ENCODE measurements at regions not wholly inside any gene's neighbourhood (a gene's known extent, or its start where the extent isn't known, plus 50 kb on each side); places are given as distances from the start of the nearest gene placed in this dataset.

- no peak overlapping the region for H3K4me3 ChIP-seq (ENCODE audit: low read depth in 1 of 2, low read length in 2 of 2)
- no peaks in the 10 kb centered on the region for H3K36me3 ChIP-seq (ENCODE audit: control insufficient read depth in 2 of 2, insufficient read depth in 2 of 2, low read length in 1 of 2)
- 66 to 76% methylated on average over 2 of the region's 2 CpGs for WGBS, 2 donors
- H3K27ac ChIP-seq (ENCODE audit: low read depth in 2 of 2, low read length in 1 of 2), result no peak overlapping the region
- no peaks in the 10 kb centered on the region for H3K27me3 ChIP-seq (ENCODE audit: control insufficient read depth in 1 of 2, insufficient read depth in 2 of 2, low read length in 2 of 2)
- H3K9me3 ChIP-seq (ENCODE audit: control insufficient read depth in 2 of 2, insufficient read depth in 1 of 2, low read depth in 1 of 2, low read length in 1 of 2), result no peaks in the 10 kb centered on the region
- H3K4me1 ChIP-seq (ENCODE audit: control insufficient read depth in 2 of 2, insufficient read depth in 2 of 2, low read length in 1 of 2), result no peaks in the 10 kb centered on the region
Observed at GRCh38 chr11:112509300-112509699, 248.6 kb upstream of the PLET1 start.

GRCh38 chr11:112511271-112511670, 250.6 kb upstream of the PLET1 start:
- no peak overlapping the region for H3K4me3 ChIP-seq (ENCODE audit: low read depth in 1 of 2, low read length in 2 of 2)
- H3K9me3 ChIP-seq (ENCODE audit: control insufficient read depth in 2 of 2, insufficient read depth in 1 of 2, low read depth in 1 of 2, low read length in 1 of 2), result no peaks in the 10 kb centered on the region
- no peaks in the 10 kb centered on the region for H3K36me3 ChIP-seq (ENCODE audit: control insufficient read depth in 2 of 2, insufficient read depth in 2 of 2, low read length in 1 of 2)
- H3K27me3 ChIP-seq (ENCODE audit: control insufficient read depth in 1 of 2, insufficient read depth in 2 of 2, low read length in 2 of 2), result no peaks in the 10 kb centered on the region
- no peak overlapping the region for H3K27ac ChIP-seq (ENCODE audit: low read depth in 2 of 2, low read length in 1 of 2)
- no peaks in the 10 kb centered on the region for H3K4me1 ChIP-seq (ENCODE audit: control insufficient read depth in 2 of 2, insufficient read depth in 2 of 2, low read length in 1 of 2)
- 67 to 68% methylated on average over 1 of the region's 1 CpG for WGBS, 2 donors

- Histone ChIP-seq H3K4me1 (ENCODE audit: control insufficient read depth in 2 of 2, insufficient read depth in 2 of 2, low read length in 1 of 2) (no peaks in the 10 kb centered on the region), H3K27ac (ENCODE audit: low read depth in 2 of 2, low read length in 1 of 2) (no peak overlapping the region), H3K4me3 (ENCODE audit: low read depth in 1 of 2, low read length in 2 of 2) (no peak overlapping the region), H3K36me3 (ENCODE audit: control insufficient read depth in 2 of 2, insufficient read depth in 2 of 2, low read length in 1 of 2) (no peaks in the 10 kb centered on the region), H3K9me3 (ENCODE audit: control insufficient read depth in 2 of 2, insufficient read depth in 1 of 2, low read depth in 1 of 2, low read length in 1 of 2) (no peaks in the 10 kb centered on the region), H3K27me3 (ENCODE audit: control insufficient read depth in 1 of 2, insufficient read depth in 2 of 2, low read length in 2 of 2) (no peaks in the 10 kb centered on the region)
- WGBS, 2 donors, result 55 to 59% methylated on average over 1 of the region's 1 CpG
Observed at GRCh38 chr11:112511911-112512310, 251.3 kb upstream of the PLET1 start.

DNA sequence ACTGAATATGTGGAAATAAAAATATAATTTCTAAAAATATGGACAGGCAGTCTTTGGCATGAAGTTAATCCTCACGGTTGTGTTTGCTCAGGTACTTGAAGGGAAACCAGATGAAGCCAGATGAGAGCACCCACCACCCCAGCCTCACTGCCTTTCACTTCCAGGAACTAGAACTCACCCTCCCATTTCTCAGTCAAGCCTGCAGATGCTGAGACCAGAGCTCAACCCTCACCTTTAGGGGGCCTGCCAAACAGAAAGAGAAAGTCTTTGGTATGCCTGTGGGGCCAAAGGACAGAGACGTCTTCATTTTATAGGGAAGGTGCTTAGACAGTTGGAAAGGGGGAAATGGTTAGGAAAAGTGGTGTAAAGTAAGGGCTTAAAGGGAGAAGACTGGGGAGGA, 252.8 kb upstream of the PLET1 start:
- no peak overlapping the region for H3K27ac ChIP-seq (ENCODE audit: low read depth in 2 of 2, low read length in 1 of 2)
- H3K9me3 ChIP-seq (ENCODE audit: control insufficient read depth in 2 of 2, insufficient read depth in 1 of 2, low read depth in 1 of 2, low read length in 1 of 2), result no peaks in the 10 kb centered on the region
- H3K36me3 ChIP-seq (ENCODE audit: control insufficient read depth in 2 of 2, insufficient read depth in 2 of 2, low read length in 1 of 2), result no peaks in the 10 kb centered on the region
- H3K4me1 ChIP-seq (ENCODE audit: control insufficient read depth in 2 of 2, insufficient read depth in 2 of 2, low read length in 1 of 2), result no peaks in the 10 kb centered on the region
- H3K4me3 ChIP-seq (ENCODE audit: low read depth in 1 of 2, low read length in 2 of 2), result no peak overlapping the region
- H3K27me3 ChIP-seq (ENCODE audit: control insufficient read depth in 1 of 2, insufficient read depth in 2 of 2, low read length in 2 of 2), result no peaks in the 10 kb centered on the region
- 77 to 81% methylated on average over 2 of the region's 2 CpGs for WGBS, 2 donors

- no peaks in the 10 kb centered on the region for H3K36me3 ChIP-seq (ENCODE audit: control insufficient read depth in 2 of 2, insufficient read depth in 2 of 2, low read length in 1 of 2)
- no peak overlapping the region for H3K4me3 ChIP-seq (ENCODE audit: low read depth in 1 of 2, low read length in 2 of 2)
- no peaks in the 10 kb centered on the region for H3K4me1 ChIP-seq (ENCODE audit: control insufficient read depth in 2 of 2, insufficient read depth in 2 of 2, low read length in 1 of 2)
- H3K27ac ChIP-seq (ENCODE audit: low read depth in 2 of 2, low read length in 1 of 2), result no peak overlapping the region
- WGBS, 2 donors, result 69 to 71% methylated on average over 5 of the region's 5 CpGs
- no peaks in the 10 kb centered on the region for H3K27me3 ChIP-seq (ENCODE audit: control insufficient read depth in 1 of 2, insufficient read depth in 2 of 2, low read length in 2 of 2)
- no peaks in the 10 kb centered on the region for H3K9me3 ChIP-seq (ENCODE audit: control insufficient read depth in 2 of 2, insufficient read depth in 1 of 2, low read depth in 1 of 2, low read length in 1 of 2)
Observed at GRCh38 chr11:112514011-112514740, 253.5 kb upstream of the PLET1 start.

- WGBS, 2 donors, result 75 to 84% methylated on average over 2 of the region's 2 CpGs
- Histone ChIP-seq H3K36me3 (ENCODE audit: control insufficient read depth in 2 of 2, insufficient read depth in 2 of 2, low read length in 1 of 2) (no peaks in the 10 kb centered on the region), H3K4me1 (ENCODE audit: control insufficient read depth in 2 of 2, insufficient read depth in 2 of 2, low read length in 1 of 2) (no peaks in the 10 kb centered on the region), H3K27ac (ENCODE audit: low read depth in 2 of 2, low read length in 1 of 2) (no peak overlapping the region), H3K9me3 (ENCODE audit: control insufficient read depth in 2 of 2, insufficient read depth in 1 of 2, low read depth in 1 of 2, low read length in 1 of 2) (no peaks in the 10 kb centered on the region), H3K4me3 (ENCODE audit: low read depth in 1 of 2, low read length in 2 of 2) (no peak overlapping the region), H3K27me3 (ENCODE audit: control insufficient read depth in 1 of 2, insufficient read depth in 2 of 2, low read length in 2 of 2) (no peaks in the 10 kb centered on the region)
Observed at GRCh38 chr11:112516261-112516660, 255.6 kb upstream of the PLET1 start.

- no peaks in the 10 kb centered on the region for H3K27me3 ChIP-seq (ENCODE audit: control insufficient read depth in 1 of 2, insufficient read depth in 2 of 2, low read length in 2 of 2)
- no peaks in the 10 kb centered on the region for H3K9me3 ChIP-seq (ENCODE audit: control insufficient read depth in 2 of 2, insufficient read depth in 1 of 2, low read depth in 1 of 2, low read length in 1 of 2)
- 86 to 88% methylated on average over 2 of the region's 2 CpGs for WGBS, 2 donors
- H3K4me3 ChIP-seq (ENCODE audit: low read depth in 1 of 2, low read length in 2 of 2), result no peak overlapping the region
- no peak overlapping the region for H3K27ac ChIP-seq (ENCODE audit: low read depth in 2 of 2, low read length in 1 of 2)
- H3K4me1 ChIP-seq (ENCODE audit: control insufficient read depth in 2 of 2, insufficient read depth in 2 of 2, low read length in 1 of 2), result no peaks in the 10 kb centered on the region
- no peaks in the 10 kb centered on the region for H3K36me3 ChIP-seq (ENCODE audit: control insufficient read depth in 2 of 2, insufficient read depth in 2 of 2, low read length in 1 of 2)
Observed at GRCh38 chr11:112516755-112517154, 256.1 kb upstream of the PLET1 start.

DNA sequence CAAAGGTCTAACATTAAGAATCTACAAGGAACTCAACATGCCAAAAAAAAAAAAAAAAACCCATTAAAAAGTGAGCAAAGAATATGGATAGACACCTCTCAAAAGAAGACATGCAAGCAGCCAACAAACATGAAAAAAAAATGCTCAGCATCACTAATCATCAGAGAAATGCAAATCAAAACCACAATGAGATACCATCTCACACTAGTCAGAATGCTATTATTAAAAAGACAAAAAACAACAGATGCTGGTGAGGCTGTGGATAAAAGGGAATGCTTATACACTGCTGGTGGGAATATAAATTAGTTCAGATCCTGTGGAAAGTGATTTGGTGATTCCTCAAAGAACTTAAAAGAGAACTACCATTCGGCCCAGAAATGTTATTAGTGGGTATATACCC, 257.7 kb upstream of the PLET1 start:
- H3K36me3 ChIP-seq (ENCODE audit: control insufficient read depth in 2 of 2, insufficient read depth in 2 of 2, low read length in 1 of 2), result no peaks in the 10 kb centered on the region
- no peaks in the 10 kb centered on the region for H3K9me3 ChIP-seq (ENCODE audit: control insufficient read depth in 2 of 2, insufficient read depth in 1 of 2, low read depth in 1 of 2, low read length in 1 of 2)
- H3K4me3 ChIP-seq (ENCODE audit: low read depth in 1 of 2, low read length in 2 of 2), result no peak overlapping the region
- no peaks in the 10 kb centered on the region for H3K27me3 ChIP-seq (ENCODE audit: control insufficient read depth in 1 of 2, insufficient read depth in 2 of 2, low read length in 2 of 2)
- H3K27ac ChIP-seq (ENCODE audit: low read depth in 2 of 2, low read length in 1 of 2), result no peak overlapping the region
- WGBS, 2 donors, result 92 to 96% methylated on average over 1 of the region's 1 CpG
- no peaks in the 10 kb centered on the region for H3K4me1 ChIP-seq (ENCODE audit: control insufficient read depth in 2 of 2, insufficient read depth in 2 of 2, low read length in 1 of 2)

DNA sequence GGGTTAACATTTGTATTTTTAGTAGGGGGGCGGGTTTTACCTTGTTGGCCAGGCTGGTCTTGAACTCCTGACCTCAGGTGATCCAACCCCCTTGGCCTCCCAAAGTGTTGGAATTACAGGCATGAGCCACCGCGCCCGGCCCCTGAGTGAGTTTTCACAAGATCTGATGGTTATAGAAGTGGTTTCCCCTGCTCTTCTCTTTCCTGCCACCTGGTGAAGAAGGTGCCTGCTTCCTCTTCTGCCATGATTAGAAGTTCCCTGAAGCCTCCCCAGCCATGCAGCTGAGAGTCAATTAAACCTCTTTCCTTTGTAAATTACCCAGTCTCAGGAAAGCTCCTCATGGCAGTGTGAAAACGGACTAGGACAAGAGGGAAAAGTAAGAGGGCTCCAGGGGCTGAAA, 259.1 kb upstream of the PLET1 start:
- Histone ChIP-seq H3K36me3 (ENCODE audit: control insufficient read depth in 2 of 2, insufficient read depth in 2 of 2, low read length in 1 of 2) (no peaks in the 10 kb centered on the region), H3K4me1 (ENCODE audit: control insufficient read depth in 2 of 2, insufficient read depth in 2 of 2, low read length in 1 of 2) (peaks cover 2 to 3% of the 10 kb centered on the region in 2 donors), H3K27ac (ENCODE audit: low read depth in 2 of 2, low read length in 1 of 2) (no peak overlapping the region), H3K4me3 (ENCODE audit: low read depth in 1 of 2, low read length in 2 of 2) (no peak overlapping the region), H3K27me3 (ENCODE audit: control insufficient read depth in 1 of 2, insufficient read depth in 2 of 2, low read length in 2 of 2) (no peaks in the 10 kb centered on the region), H3K9me3 (ENCODE audit: control insufficient read depth in 2 of 2, insufficient read depth in 1 of 2, low read depth in 1 of 2, low read length in 1 of 2) (no peaks in the 10 kb centered on the region)
- WGBS, 2 donors, result 76 to 90% methylated on average over 5 of the region's 5 CpGs

- WGBS, 2 donors, result 70 to 77% methylated on average over 2 of the region's 2 CpGs
Observed at GRCh38 chr11:112520354-112520753, 259.7 kb upstream of the PLET1 start.

More at GRCh38 chr11:112520354-112520753, 259.7 kb upstream of the PLET1 start:
- Histone ChIP-seq H3K4me1 (ENCODE audit: control insufficient read depth in 2 of 2, insufficient read depth in 2 of 2, low read length in 1 of 2) (peaks cover 2 to 7% of the 10 kb centered on the region in 2 donors), H3K9me3 (ENCODE audit: control insufficient read depth in 2 of 2, insufficient read depth in 1 of 2, low read depth in 1 of 2, low read length in 1 of 2) (no peaks in the 10 kb centered on the region), H3K27ac (ENCODE audit: low read depth in 2 of 2, low read length in 1 of 2) (no peak overlapping the region), H3K27me3 (ENCODE audit: control insufficient read depth in 1 of 2, insufficient read depth in 2 of 2, low read length in 2 of 2) (no peaks in the 10 kb centered on the region), H3K4me3 (ENCODE audit: low read depth in 1 of 2, low read length in 2 of 2) (no peak overlapping the region), H3K36me3 (ENCODE audit: control insufficient read depth in 2 of 2, insufficient read depth in 2 of 2, low read length in 1 of 2) (no peaks in the 10 kb centered on the region)

Data from esophagus (tissue), 2 donors.